IPS-20b (cell line): ENCODE measurements at regions not wholly inside any gene's neighbourhood (a gene's known extent, or its start where the extent isn't known, plus 50 kb on each side); places are given as distances from the start of the nearest gene placed in this dataset.
A peak's percentile ranks its signal among the peaks of the same experiment; 100 is the strongest.

Experiments
- H3K27ac ChIP-seq: one replicate; pipeline ENCODE4 v1.5.1; 2013; ENCODE audit warnings: low read length
- H3K27me3 ChIP-seq: 2 replicates; pipeline ENCODE4 v1.6.1; 2013; ENCODE audit warnings: mild to moderate bottlenecking, low read length, inconsistent platforms; ENCODE audit not compliant: insufficient read depth
- H3K36me3 ChIP-seq: 2 replicates; pipeline ENCODE4 v1.6.1; 2013; ENCODE audit warnings: low read depth, mild to moderate bottlenecking, inconsistent platforms, low read length, moderate library complexity; ENCODE audit not compliant: insufficient read depth
- H3K4me1 ChIP-seq: 2 replicates; pipeline ENCODE4 v1.6.1; 2013; ENCODE audit warnings: mild to moderate bottlenecking, control low read depth, inconsistent platforms, low read length, moderate library complexity; ENCODE audit not compliant: insufficient read depth
- H3K4me3 ChIP-seq: 2 replicates; pipeline ENCODE4 v1.5.1; 2013; ENCODE audit warnings: mild to moderate bottlenecking, low read length, inconsistent platforms
- H3K9ac ChIP-seq: 2 replicates; pipeline ENCODE4 v1.6.1; 2013; ENCODE audit warnings: low read depth, mild to moderate bottlenecking, inconsistent platforms, low read length, moderate library complexity
- H3K9me3 ChIP-seq: 2 replicates; pipeline ENCODE4 v1.6.1; 2013; ENCODE audit warnings: mild to moderate bottlenecking, low read depth, low read length, inconsistent platforms; ENCODE audit not compliant: insufficient read depth

DNA sequence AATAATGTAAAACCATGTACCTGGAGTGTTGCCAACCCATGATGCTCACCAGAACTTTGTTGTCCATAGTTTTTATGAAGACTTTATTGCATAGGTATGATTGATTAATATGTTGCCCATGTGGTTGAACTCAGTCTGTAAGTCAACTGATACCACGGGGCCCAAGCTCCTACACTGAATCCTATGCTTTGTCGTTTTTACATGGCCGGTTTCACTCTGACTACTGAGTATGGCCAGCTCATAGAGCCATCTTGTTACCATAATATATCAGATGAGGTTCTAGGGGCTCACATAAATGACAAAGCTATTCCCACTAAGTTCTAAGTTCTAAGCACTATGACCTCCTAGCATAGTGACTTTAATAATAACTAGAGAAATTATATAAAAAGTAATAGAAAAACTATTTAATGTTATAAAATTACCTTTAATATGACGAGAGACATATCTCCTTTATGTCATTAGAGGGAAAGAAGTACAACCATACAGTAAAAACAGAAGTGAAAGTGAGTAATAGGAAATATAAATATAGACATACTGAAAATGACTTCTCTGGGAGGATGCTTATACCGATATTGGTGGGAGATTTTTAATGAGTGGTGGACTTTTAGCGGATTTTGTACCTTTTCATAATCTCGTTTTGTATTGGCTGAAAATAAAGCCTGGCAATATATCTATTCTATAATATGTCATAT, 983.4 kb upstream of the PRMT6 start:
- no peaks in the 10 kb centered on the region for H3K4me1 ChIP-seq
- H3K9me3 ChIP-seq = no peaks in the 10 kb centered on the region
- no peaks in the 10 kb centered on the region for H3K36me3 ChIP-seq
- no peak overlapping the region for H3K9ac ChIP-seq
- H3K4me3 ChIP-seq = no peak overlapping the region
- H3K27me3 ChIP-seq = no peaks in the 10 kb centered on the region
- no peak overlapping the region for H3K27ac ChIP-seq

- Histone ChIP-seq H3K36me3 (no peaks in the 10 kb centered on the region), H3K9me3 (no peaks in the 10 kb centered on the region), H3K4me1 (no peaks in the 10 kb centered on the region), H3K27me3 (no peaks in the 10 kb centered on the region), H3K4me3 (peak overlapping the region; percentile 47; the same call in 1 of the 2 replicates), H3K27ac (no peak overlapping the region), H3K9ac (no peak overlapping the region)
Measured at GRCh38 chr1:106080608-106081325, 975.7 kb upstream of the PRMT6 start.

DNA sequence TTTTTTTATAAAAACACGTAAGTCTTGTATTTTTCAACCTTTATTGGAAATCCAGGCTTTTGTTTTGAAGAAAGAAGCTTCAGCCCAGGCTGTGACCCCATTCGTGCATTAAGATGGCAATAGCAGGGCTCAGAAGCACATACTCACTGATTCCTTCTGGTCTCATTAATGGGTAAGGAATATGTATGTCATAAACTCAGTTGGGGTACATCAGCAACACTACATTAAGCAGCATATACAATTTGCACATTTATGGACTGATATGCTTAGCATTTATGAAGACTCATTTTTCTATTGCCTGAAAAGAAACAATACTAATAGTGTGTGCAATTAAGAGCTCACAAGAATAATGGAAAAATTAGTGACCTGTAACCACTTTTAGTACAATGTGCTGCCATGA, 945.4 kb upstream of the PRMT6 start:
- H3K27ac ChIP-seq = no peak overlapping the region
- no peaks in the 10 kb centered on the region for H3K4me1 ChIP-seq
- no peaks in the 10 kb centered on the region for H3K27me3 ChIP-seq
- H3K9me3 ChIP-seq = no peaks in the 10 kb centered on the region; the same call in 1 of the 2 replicates
- no peak overlapping the region for H3K9ac ChIP-seq
- H3K36me3 ChIP-seq = no peaks in the 10 kb centered on the region
- H3K4me3 ChIP-seq = no peak overlapping the region

DNA sequence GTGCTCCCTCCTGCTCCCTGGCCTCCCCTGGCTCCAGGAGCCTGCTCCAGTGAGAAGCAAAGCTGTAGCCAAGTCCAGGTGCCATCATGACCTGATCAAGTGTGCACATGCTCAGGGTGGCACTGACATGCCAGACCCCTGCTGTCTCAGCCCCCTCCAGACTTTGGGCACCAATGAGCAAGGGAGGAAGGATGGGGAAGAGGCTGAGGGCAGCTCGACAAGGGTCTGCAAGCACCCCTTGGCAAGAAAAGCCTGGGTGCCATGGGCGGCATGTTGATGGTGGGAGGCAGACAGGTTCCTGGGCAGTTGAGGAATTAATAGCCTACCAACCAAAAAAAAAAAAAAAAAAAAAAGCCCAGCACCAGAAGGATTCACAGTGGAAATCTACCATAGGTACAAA, 942.6 kb upstream of the PRMT6 start:
- Histone ChIP-seq H3K9ac (no peak overlapping the region), H3K27me3 (no peaks in the 10 kb centered on the region)

GRCh38 chr1:106120789-106121188, 935.7 kb upstream of the PRMT6 start:
- H3K4me1 ChIP-seq = no peaks in the 10 kb centered on the region
- no peak overlapping the region for H3K27ac ChIP-seq

More for the DNA sequence above, 942.6 kb upstream of the PRMT6 start:
- Histone ChIP-seq H3K4me1 (no peaks in the 10 kb centered on the region), H3K4me3 (no peak overlapping the region), H3K27ac (no peak overlapping the region), H3K36me3 (no peaks in the 10 kb centered on the region), H3K9me3 (peaks cover 13% of the 10 kb centered on the region; the same call in 1 of the 2 replicates)

GRCh38 chr1:106121728-106122127, 934.7 kb upstream of the PRMT6 start:
- H3K4me3 ChIP-seq = no peak overlapping the region
- H3K27me3 ChIP-seq = no peaks in the 10 kb centered on the region
- H3K36me3 ChIP-seq = no peaks in the 10 kb centered on the region
- no peak overlapping the region for H3K27ac ChIP-seq
- peaks cover 39% of the 10 kb centered on the region for H3K9me3 ChIP-seq
- no peaks in the 10 kb centered on the region for H3K4me1 ChIP-seq
- no peak overlapping the region for H3K9ac ChIP-seq

More at GRCh38 chr1:106120789-106121188, 935.7 kb upstream of the PRMT6 start:
- no peak overlapping the region for H3K4me3 ChIP-seq
- peaks cover 40% of the 10 kb centered on the region for H3K9me3 ChIP-seq
- H3K27me3 ChIP-seq = no peaks in the 10 kb centered on the region
- H3K9ac ChIP-seq = no peak overlapping the region
- no peaks in the 10 kb centered on the region for H3K36me3 ChIP-seq

GRCh38 chr1:106134561-106134960, 921.9 kb upstream of the PRMT6 start:
- H3K27ac ChIP-seq = no peak overlapping the region
- H3K9me3 ChIP-seq = no peaks in the 10 kb centered on the region
- H3K9ac ChIP-seq = no peak overlapping the region
- H3K4me1 ChIP-seq = no peaks in the 10 kb centered on the region
- no peaks in the 10 kb centered on the region for H3K36me3 ChIP-seq
- H3K4me3 ChIP-seq = no peak overlapping the region
- no peaks in the 10 kb centered on the region for H3K27me3 ChIP-seq

GRCh38 chr1:106173101-106173500, 883.4 kb upstream of the PRMT6 start:
- H3K9me3 ChIP-seq = no peaks in the 10 kb centered on the region
- no peaks in the 10 kb centered on the region for H3K4me1 ChIP-seq
- H3K36me3 ChIP-seq = no peaks in the 10 kb centered on the region
- no peak overlapping the region for H3K9ac ChIP-seq
- H3K27ac ChIP-seq = no peak overlapping the region
- no peak overlapping the region for H3K4me3 ChIP-seq
- no peaks in the 10 kb centered on the region for H3K27me3 ChIP-seq

- Histone ChIP-seq H3K4me3 (no peak overlapping the region), H3K27ac (no peak overlapping the region)
Measured at GRCh38 chr1:106178791-106179190, 877.7 kb upstream of the PRMT6 start.

DNA sequence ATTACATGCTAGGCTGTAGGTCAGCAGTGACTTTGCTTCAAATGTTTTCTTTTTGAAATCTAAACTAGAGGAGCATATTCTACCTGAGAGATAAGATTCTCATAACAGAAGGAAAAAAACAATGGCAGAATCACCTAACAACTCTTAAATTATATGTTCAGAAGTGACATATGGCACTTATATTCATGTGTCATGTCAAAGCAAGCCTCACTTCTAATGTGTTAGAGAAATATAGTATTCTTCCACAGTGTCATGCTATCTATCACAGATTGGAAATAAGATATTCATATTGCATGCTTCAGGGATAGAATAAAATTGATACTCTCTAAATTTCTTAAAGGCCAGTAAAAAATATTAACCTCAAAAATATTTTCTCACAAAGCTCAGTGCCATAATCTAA, 874.6 kb upstream of the PRMT6 start:
- no peaks in the 10 kb centered on the region for H3K4me1 ChIP-seq
- no peak overlapping the region for H3K9ac ChIP-seq
- H3K27me3 ChIP-seq = no peaks in the 10 kb centered on the region
- H3K9me3 ChIP-seq = peaks cover 11% of the 10 kb centered on the region; the same call in 1 of the 2 replicates
- H3K4me3 ChIP-seq = no peak overlapping the region
- H3K36me3 ChIP-seq = no peaks in the 10 kb centered on the region
- H3K27ac ChIP-seq = no peak overlapping the region

More at GRCh38 chr1:106178791-106179190, 877.7 kb upstream of the PRMT6 start:
- Histone ChIP-seq H3K9ac (no peak overlapping the region), H3K27me3 (no peaks in the 10 kb centered on the region), H3K4me1 (no peaks in the 10 kb centered on the region), H3K36me3 (no peaks in the 10 kb centered on the region), H3K9me3 (peaks cover 11% of the 10 kb centered on the region; the same call in 1 of the 2 replicates)

DNA sequence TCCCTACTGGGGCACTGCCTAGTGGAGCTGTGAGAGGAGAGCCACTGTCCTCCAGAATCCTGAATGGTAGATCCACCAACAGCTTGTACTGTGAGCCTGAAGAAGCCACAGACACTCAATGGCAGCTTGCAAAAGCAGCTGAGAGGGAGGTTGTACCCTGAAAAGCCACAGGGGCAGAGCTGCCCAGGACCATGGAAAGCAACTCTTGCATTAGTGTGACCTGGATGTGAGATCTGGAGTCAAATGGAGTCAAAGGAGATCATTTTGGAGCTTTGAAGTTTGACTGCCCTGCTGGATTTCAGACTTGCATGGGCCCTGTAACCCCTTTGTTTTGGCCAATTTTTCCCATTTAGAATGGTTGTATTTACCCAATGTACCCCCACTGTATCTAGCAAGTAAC, 871.4 kb upstream of the PRMT6 start:
- Histone ChIP-seq H3K27me3 (no peaks in the 10 kb centered on the region), H3K27ac (no peak overlapping the region), H3K9me3 (peaks cover 11% of the 10 kb centered on the region; the same call in 1 of the 2 replicates), H3K4me1 (no peaks in the 10 kb centered on the region), H3K36me3 (no peaks in the 10 kb centered on the region), H3K9ac (no peak overlapping the region), H3K4me3 (no peak overlapping the region)

DNA sequence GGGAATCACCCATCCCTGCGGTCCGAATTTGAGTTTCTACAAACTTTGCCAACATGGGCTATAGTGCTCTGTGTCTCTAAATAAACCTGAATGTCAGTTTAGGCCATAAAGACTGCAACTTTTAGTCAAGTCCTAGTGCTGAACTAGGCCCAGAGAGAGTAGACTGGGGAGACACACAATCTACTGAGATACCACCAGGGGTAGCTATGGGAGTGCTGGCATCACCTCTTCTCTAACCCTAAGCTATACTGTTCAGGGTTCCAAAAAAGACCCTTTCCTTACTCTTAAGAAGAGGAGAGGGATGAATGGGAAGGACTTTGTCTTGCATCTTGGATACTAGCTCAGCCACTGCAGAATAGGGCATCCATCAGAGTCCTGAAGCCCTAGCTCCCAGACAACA, 866.7 kb upstream of the PRMT6 start:
- Histone ChIP-seq H3K36me3 (no peaks in the 10 kb centered on the region), H3K9ac (no peak overlapping the region), H3K27ac (no peak overlapping the region), H3K4me1 (no peaks in the 10 kb centered on the region), H3K4me3 (no peak overlapping the region), H3K9me3 (no peaks in the 10 kb centered on the region), H3K27me3 (no peaks in the 10 kb centered on the region)
